AG04450 (cell line): ENCODE measurements at regions not wholly inside any gene's neighbourhood (a gene's known extent, or its start where the extent isn't known, plus 50 kb on each side); places are given as distances from the start of the nearest gene placed in this dataset.

ENCODE experiments used
- CTCF ChIA-PET: fragments of 300-600, 350-600 bp; formaldehyde crosslinking; extraction: SDS; loops from one replicate; lab custom pipeline; 2022; ENCODE audit warnings: antibody characterized with exemption, inconsistent platforms; lab: Charles Lee
- POLR2A ChIA-PET: fragments of 350-600 bp; formaldehyde crosslinking; extraction: SDS; loops from one replicate; lab custom pipeline; 2021; ENCODE audit warnings: antibody characterized with exemption, inconsistent platforms; lab: Yijun Ruan, JAX
- DNase-seq: peaks from one replicate; pipeline ENCODE4 v3.0.0-alpha.2; 2011; ENCODE audit warnings: low read depth, low spot score
- H3K27ac ChIP-seq: one replicate; pipeline ENCODE4 v1.5.1; 2012; ENCODE audit warnings: low read depth, low read length, control low read depth
- H3K27me3 ChIP-seq: one replicate; pipeline ENCODE4 v1.6.0; 2012; ENCODE audit warnings: low read length; ENCODE audit not compliant: control insufficient read depth, insufficient read depth
- H3K4me3 ChIP-seq: 2 replicates; pipeline ENCODE4 v1.5.1; 2011; ENCODE audit warnings: mild to moderate bottlenecking, low read depth, low read length, control low read depth
- H3K9me3 ChIP-seq: 2 replicates; pipeline ENCODE4 v1.5.1; 2012; ENCODE audit warnings: low read length; ENCODE audit not compliant: control insufficient read depth, insufficient read depth
- CTCF ChIP-seq: IDR thresholded peaks from 2 replicates; pipeline ENCODE4 v1.5.1; 2011; ENCODE audit warnings: low read depth, low read length, control low read depth, inconsistent platforms

- no peak overlapping the region for H3K27ac ChIP-seq
- DNase-seq = no peak
- CTCF ChIA-PET = no interaction called here
- no peak for TF ChIP-seq CTCF
- POLR2A ChIA-PET = no interaction called here
- H3K27me3 ChIP-seq = no peaks in the 10 kb centered on the region
- no peak overlapping the region for H3K4me3 ChIP-seq
- H3K9me3 ChIP-seq = peaks cover 55% of the 10 kb centered on the region
Observed at GRCh38 chr2:16081316-16082200, 141.2 kb downstream of the MYCN start.

- ChIA-PET CTCF (no interaction called here), POLR2A (no interaction called here)
- peaks cover 53% of the 10 kb centered on the region for H3K9me3 ChIP-seq
- TF ChIP-seq CTCF = no peak
- DNase-seq = no peak
- no peak overlapping the region for H3K4me3 ChIP-seq
- no peaks in the 10 kb centered on the region for H3K27me3 ChIP-seq
- no peak overlapping the region for H3K27ac ChIP-seq
Observed at GRCh38 chr2:16080516-16080915, 140.2 kb downstream of the MYCN start.

GRCh38 chr2:16080071-16080470 lies 139.7 kb downstream of the MYCN start:
- CTCF ChIA-PET = no interaction called here
- Histone ChIP-seq H3K4me3 (no peak overlapping the region), H3K27me3 (no peaks in the 10 kb centered on the region), H3K9me3 (peaks cover 53% of the 10 kb centered on the region), H3K27ac (no peak overlapping the region)
- no peak for DNase-seq
- no peak for TF ChIP-seq CTCF
- POLR2A ChIA-PET = no interaction called here

GRCh38 chr2:16079637-16080036 lies 139.3 kb downstream of the MYCN start:
- DNase-seq = no peak
- Histone ChIP-seq H3K27ac (no peak overlapping the region), H3K9me3 (peaks cover 56% of the 10 kb centered on the region), H3K27me3 (no peaks in the 10 kb centered on the region), H3K4me3 (no peak overlapping the region)
- ChIA-PET POLR2A (no interaction called here), CTCF (no interaction called here)
- no peak for TF ChIP-seq CTCF

- Histone ChIP-seq H3K4me3 (no peak overlapping the region), H3K27ac (no peak overlapping the region), H3K9me3 (peaks cover 59% of the 10 kb centered on the region), H3K27me3 (no peaks in the 10 kb centered on the region)
- ChIA-PET CTCF (no interaction called here), POLR2A (no interaction called here)
- TF ChIP-seq CTCF = no peak
- no peak for DNase-seq
Observed at GRCh38 chr2:16077601-16078000, 137.3 kb downstream of the MYCN start.
